T-helper 1 cell treated with Interleukin-12 subunit alpha and Interleukin-12 subunit beta and Interleukin-4 antibody, amounts not matched to agents 30 μg/mL and 1 μg/mL, for 36 hours (primary cell): ENCODE measurements at regions not wholly inside any gene's neighbourhood (a gene's known extent, or its start where the extent isn't known, plus 50 kb on each side); places are given as distances from the start of the nearest gene placed in this dataset.

Source experiments
- H3K27ac Mint-ChIP-seq: one replicate; pipeline ENCODE4 v1.8.0; 2021; ENCODE audit warnings: mild to moderate bottlenecking, mixed read lengths
- H3K27me3 Mint-ChIP-seq: one replicate; pipeline ENCODE4 v1.8.0; 2021; ENCODE audit warnings: low read depth, mixed read lengths
- H3K36me3 Mint-ChIP-seq: one replicate; pipeline ENCODE4 v1.8.0; 2021; ENCODE audit warnings: low read depth, mixed read lengths
- H3K4me1 Mint-ChIP-seq: one replicate; pipeline ENCODE4 v1.8.0; 2021; ENCODE audit warnings: low read depth, mixed read lengths
- H3K4me3 Mint-ChIP-seq: one replicate; pipeline ENCODE4 v1.8.0; 2021; ENCODE audit warnings: mild to moderate bottlenecking, moderate library complexity, mixed read lengths
- H3K9me3 Mint-ChIP-seq: one replicate; pipeline ENCODE4 v1.8.0; 2021; ENCODE audit warnings: mixed read lengths

DNA sequence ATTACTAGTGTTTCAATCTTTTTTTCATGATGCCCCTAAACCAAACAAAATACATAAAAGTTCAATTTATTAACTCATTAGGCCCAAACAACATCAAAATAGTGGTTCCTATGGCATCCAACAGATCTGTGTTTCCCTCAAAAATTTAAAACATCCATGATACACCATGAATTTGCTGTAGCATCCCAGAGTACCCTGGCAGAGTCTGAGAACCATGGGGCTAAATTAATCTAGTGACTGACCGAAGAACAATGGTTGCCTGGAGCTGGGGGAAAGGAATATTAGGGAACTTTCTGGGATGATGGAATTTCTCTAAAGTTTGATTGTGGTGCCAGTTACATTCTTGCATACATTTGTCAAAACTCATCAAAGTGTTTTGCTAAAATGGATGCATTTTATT lies 79.5 kb upstream of the TRIO start:
- no peak overlapping the region for H3K27ac Mint-ChIP-seq
- no peaks in the 10 kb centered on the region for H3K4me1 Mint-ChIP-seq
- H3K9me3 Mint-ChIP-seq = peaks cover 7% of the 10 kb centered on the region
- no peak overlapping the region for H3K4me3 Mint-ChIP-seq
- no peaks in the 10 kb centered on the region for H3K27me3 Mint-ChIP-seq
- H3K36me3 Mint-ChIP-seq = no peaks in the 10 kb centered on the region

GRCh38 chr5:14063138-14063537 lies 80.0 kb upstream of the TRIO start:
- H3K36me3 Mint-ChIP-seq = no peaks in the 10 kb centered on the region
- H3K27ac Mint-ChIP-seq = no peak overlapping the region
- no peaks in the 10 kb centered on the region for H3K4me1 Mint-ChIP-seq
- no peak overlapping the region for H3K4me3 Mint-ChIP-seq
- H3K27me3 Mint-ChIP-seq = no peaks in the 10 kb centered on the region
- peaks cover 7% of the 10 kb centered on the region for H3K9me3 Mint-ChIP-seq

GRCh38 chr5:14062178-14062577 lies 81.0 kb upstream of the TRIO start:
- Mint-ChIP-seq H3K27ac (no peak overlapping the region), H3K27me3 (no peaks in the 10 kb centered on the region), H3K36me3 (no peaks in the 10 kb centered on the region), H3K4me3 (no peak overlapping the region), H3K4me1 (no peaks in the 10 kb centered on the region), H3K9me3 (peaks cover 7% of the 10 kb centered on the region)

- H3K27ac Mint-ChIP-seq = no peak overlapping the region
- H3K4me1 Mint-ChIP-seq = no peaks in the 10 kb centered on the region
- H3K4me3 Mint-ChIP-seq = no peak overlapping the region
- no peaks in the 10 kb centered on the region for H3K27me3 Mint-ChIP-seq
- H3K9me3 Mint-ChIP-seq = peaks cover 7% of the 10 kb centered on the region
- H3K36me3 Mint-ChIP-seq = no peaks in the 10 kb centered on the region
Observed at GRCh38 chr5:14061106-14061505, 82.0 kb upstream of the TRIO start.

DNA sequence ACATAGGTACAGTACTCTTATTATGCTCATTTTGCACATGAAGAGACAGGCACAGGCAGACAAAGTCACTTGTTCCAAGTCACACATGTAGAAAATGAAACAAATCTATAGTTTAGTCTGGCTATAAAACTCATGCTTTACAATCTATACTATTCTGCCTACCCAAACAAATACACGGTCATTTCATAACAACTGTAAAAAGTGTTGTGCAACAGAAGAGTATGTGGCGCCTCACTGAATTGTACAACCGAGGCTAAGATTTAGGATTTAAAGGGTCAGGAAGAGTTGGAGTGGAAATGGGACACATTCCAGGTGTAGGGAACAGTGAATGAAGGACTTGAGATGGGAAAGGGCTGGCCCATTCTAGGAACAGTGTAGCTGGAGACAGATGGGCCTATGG lies 82.9 kb upstream of the TRIO start:
- Mint-ChIP-seq H3K36me3 (no peaks in the 10 kb centered on the region), H3K9me3 (peaks cover 7% of the 10 kb centered on the region), H3K27ac (no peak overlapping the region), H3K4me1 (no peaks in the 10 kb centered on the region), H3K27me3 (no peaks in the 10 kb centered on the region), H3K4me3 (no peak overlapping the region)

DNA sequence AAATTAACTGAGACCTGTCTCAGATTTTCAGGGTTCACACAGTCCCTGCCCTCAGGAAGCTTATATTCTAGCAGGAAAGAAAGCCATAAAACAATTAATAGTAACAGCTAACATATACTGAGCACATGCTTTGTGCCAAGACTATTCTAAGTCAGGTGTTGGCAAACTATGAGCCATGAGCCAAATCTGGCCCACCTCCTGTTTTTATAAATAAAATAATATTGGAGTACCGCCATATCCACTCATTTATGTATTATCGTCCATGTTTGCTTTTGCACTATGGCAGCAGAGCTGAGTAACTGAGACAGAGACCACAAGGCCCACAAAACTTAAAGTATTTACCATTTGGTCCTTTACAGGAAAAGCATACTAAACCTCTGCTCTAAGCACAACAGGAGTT lies 83.3 kb upstream of the TRIO start:
- H3K4me3 Mint-ChIP-seq = no peak overlapping the region
- H3K9me3 Mint-ChIP-seq = peaks cover 7% of the 10 kb centered on the region
- H3K27me3 Mint-ChIP-seq = no peaks in the 10 kb centered on the region
- H3K4me1 Mint-ChIP-seq = no peaks in the 10 kb centered on the region
- no peaks in the 10 kb centered on the region for H3K36me3 Mint-ChIP-seq
- H3K27ac Mint-ChIP-seq = no peak overlapping the region

DNA sequence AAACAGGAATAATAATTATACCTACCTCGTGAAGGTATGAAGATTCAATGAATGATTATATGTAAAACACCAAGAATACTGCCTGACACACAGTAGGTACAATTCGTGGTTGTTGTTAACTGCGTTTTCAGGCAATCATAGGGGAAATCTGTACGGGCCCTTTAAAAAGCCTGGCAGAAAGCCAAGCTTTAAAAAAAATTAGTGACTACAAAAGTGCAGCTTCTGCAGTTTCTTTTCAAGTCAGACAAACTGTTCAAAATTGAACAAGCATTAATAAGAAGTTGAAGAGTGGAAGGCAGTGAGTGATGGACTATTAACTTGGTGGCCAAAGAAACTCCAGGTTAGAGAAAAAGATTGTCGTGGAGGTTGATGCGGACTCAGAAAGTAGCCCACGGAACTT lies 85.9 kb upstream of the TRIO start:
- H3K27ac Mint-ChIP-seq = no peak overlapping the region
- peaks cover 11% of the 10 kb centered on the region for H3K9me3 Mint-ChIP-seq
- no peak overlapping the region for H3K4me3 Mint-ChIP-seq
- H3K4me1 Mint-ChIP-seq = no peaks in the 10 kb centered on the region
- no peaks in the 10 kb centered on the region for H3K27me3 Mint-ChIP-seq
- H3K36me3 Mint-ChIP-seq = no peaks in the 10 kb centered on the region

GRCh38 chr5:14056039-14056438 lies 87.1 kb upstream of the TRIO start:
- H3K27me3 Mint-ChIP-seq = no peaks in the 10 kb centered on the region
- no peak overlapping the region for H3K27ac Mint-ChIP-seq
- H3K36me3 Mint-ChIP-seq = no peaks in the 10 kb centered on the region
- no peak overlapping the region for H3K4me3 Mint-ChIP-seq
- peaks cover 11% of the 10 kb centered on the region for H3K9me3 Mint-ChIP-seq
- H3K4me1 Mint-ChIP-seq = no peaks in the 10 kb centered on the region

DNA sequence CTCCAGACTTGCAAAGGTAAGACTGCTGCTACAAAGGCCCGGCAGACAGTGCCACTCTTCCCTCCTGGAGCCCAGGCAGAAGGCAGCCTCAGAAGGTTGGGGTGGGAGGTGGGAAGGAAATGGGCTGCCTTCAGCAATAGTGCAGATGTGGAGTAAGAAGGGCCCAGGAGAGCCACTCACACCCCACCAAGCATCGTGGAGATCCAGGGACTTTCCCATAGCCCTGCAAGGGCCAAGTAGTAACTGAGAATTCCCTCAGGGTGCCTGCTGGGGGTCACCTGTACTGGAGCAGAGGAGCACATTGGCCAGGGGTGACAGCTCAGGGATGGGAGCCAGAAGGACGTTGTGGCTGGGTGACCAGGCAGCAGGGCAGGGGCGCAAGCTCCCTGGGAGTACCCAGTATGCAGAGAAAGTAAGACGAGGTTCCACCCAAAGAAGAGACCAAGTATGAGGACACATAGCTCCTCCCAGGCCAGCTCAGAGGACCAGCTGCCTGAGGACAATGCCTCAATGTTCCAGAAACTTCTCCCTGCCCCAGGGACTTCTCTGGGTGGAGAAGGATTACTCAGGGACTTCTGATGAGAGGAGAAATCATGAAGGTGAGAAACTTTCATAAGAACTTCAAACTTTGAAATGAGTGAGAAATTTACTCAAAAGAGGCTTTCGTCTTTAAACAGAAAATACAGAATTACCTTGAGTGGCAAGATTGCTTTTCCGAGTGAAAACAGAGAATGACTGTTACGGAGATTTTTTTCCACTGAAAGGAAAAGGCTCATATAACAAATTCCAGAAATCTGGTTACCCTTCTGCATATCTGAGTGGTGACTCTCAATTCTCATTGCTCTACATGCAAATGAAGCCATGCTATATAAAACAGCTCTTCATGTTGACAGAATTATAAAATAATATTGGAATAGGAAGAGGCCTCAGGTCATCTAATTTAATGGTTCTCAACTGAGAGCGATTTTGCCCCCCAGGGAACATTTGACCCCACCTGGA lies 87.9 kb upstream of the TRIO start:
- H3K27me3 Mint-ChIP-seq = no peaks in the 10 kb centered on the region
- H3K27ac Mint-ChIP-seq = no peak overlapping the region

DNA sequence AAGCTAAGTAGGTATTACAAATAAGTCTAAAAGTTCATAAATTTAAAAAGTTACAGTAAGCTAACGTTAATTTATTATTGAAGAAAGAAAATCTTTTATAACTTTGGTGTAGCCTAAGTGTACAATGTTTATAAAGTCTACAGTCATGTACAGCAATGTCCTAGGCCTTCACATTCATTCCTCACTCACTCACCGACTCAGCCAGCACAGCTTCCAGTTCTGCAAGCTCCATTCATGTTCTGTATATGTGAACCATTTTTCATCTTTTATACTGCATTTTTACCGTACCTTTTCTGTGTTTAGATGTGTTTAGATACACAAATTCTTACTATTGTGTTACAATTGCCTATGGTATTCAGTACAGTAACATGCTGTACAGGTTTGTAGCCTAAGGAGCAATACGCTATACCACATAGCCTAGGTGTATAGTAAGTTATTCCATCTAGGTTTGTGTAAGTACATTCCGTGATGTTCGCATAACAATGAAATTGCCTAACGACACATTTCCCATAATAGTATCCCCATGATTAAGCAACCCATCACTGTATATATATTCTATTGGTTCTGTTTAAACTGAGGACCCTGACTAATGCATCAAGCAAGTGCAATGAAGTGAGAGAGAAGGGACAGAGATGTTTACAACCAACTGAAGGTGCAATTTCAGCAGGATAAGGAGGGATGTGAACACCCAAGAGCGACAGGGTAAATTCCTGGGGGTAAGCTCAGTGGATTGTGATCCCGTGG lies 88.9 kb upstream of the TRIO start:
- H3K27ac Mint-ChIP-seq = no peak overlapping the region

More for the DNA sequence above, 87.9 kb upstream of the TRIO start:
- no peaks in the 10 kb centered on the region for H3K36me3 Mint-ChIP-seq
- H3K4me1 Mint-ChIP-seq = no peaks in the 10 kb centered on the region
- H3K4me3 Mint-ChIP-seq = no peak overlapping the region
- H3K9me3 Mint-ChIP-seq = peaks cover 6% of the 10 kb centered on the region

DNA sequence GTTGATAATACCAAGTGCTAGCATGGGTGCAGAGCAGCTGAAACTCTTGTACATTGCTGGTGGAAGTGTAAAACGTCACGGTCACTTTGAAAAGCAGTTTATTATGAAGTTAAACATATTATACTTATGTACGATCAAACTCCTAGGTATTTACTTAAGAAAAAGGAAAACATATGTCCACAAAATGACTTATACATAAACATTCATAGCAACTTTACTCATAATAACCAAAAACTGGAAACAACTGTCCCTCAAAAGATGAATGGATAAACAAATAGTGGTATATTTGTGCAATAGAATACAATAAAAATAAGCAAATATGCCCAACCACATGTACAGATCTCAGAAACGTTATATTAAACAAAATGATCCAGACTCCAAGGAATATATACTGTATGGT lies 92.3 kb upstream of the TRIO start:
- H3K4me3 Mint-ChIP-seq = no peak overlapping the region
- peaks cover 4% of the 10 kb centered on the region for H3K9me3 Mint-ChIP-seq
- no peaks in the 10 kb centered on the region for H3K4me1 Mint-ChIP-seq
- no peak overlapping the region for H3K27ac Mint-ChIP-seq
- H3K27me3 Mint-ChIP-seq = no peaks in the 10 kb centered on the region
- H3K36me3 Mint-ChIP-seq = no peaks in the 10 kb centered on the region

More for the DNA sequence above, 88.9 kb upstream of the TRIO start:
- H3K36me3 Mint-ChIP-seq = no peaks in the 10 kb centered on the region
- no peaks in the 10 kb centered on the region for H3K27me3 Mint-ChIP-seq
- H3K9me3 Mint-ChIP-seq = peaks cover 4% of the 10 kb centered on the region
- no peaks in the 10 kb centered on the region for H3K4me1 Mint-ChIP-seq
- H3K4me3 Mint-ChIP-seq = no peak overlapping the region

- no peaks in the 10 kb centered on the region for H3K4me1 Mint-ChIP-seq
- H3K27ac Mint-ChIP-seq = no peak overlapping the region
- no peaks in the 10 kb centered on the region for H3K27me3 Mint-ChIP-seq
- H3K36me3 Mint-ChIP-seq = no peaks in the 10 kb centered on the region
- no peak overlapping the region for H3K4me3 Mint-ChIP-seq
- no peaks in the 10 kb centered on the region for H3K9me3 Mint-ChIP-seq
Observed at GRCh38 chr5:14048434-14048833, 94.7 kb upstream of the TRIO start.

DNA sequence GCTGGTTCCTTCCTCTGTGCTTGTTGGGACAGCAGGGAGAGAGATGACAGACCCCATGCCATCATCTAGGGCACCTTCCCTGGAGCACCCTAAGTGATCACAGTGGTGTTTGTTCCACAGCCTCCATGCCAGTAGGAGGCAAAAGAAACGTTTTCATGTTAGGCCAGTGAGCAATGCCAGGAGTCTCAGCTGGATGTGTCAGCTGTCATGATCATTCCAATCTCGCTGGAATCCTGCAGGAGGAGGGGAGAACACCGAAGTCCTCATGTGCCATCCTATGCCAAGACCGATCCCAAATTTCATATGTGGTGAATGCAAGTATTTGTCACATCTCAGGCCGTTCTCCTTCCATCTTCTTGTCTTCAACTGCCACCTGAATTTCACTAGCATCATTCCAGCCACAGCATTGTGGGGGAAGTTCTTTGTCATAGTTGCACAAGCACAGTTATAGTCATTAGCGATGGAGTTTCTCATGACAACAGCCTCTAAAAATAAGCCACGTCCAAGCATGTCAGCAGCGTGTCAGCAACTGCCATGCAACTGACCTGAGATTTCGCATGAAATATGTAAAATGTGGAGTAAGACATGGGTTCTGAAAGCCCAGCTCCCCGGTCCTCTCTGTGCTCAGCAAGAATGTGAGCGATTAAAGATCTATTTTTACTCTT lies 97.2 kb upstream of the DNAH5 start:
- no peak overlapping the region for H3K27ac Mint-ChIP-seq
- H3K4me3 Mint-ChIP-seq = no peak overlapping the region
- H3K4me1 Mint-ChIP-seq = no peaks in the 10 kb centered on the region
- no peaks in the 10 kb centered on the region for H3K36me3 Mint-ChIP-seq
- no peaks in the 10 kb centered on the region for H3K9me3 Mint-ChIP-seq
- no peaks in the 10 kb centered on the region for H3K27me3 Mint-ChIP-seq

DNA sequence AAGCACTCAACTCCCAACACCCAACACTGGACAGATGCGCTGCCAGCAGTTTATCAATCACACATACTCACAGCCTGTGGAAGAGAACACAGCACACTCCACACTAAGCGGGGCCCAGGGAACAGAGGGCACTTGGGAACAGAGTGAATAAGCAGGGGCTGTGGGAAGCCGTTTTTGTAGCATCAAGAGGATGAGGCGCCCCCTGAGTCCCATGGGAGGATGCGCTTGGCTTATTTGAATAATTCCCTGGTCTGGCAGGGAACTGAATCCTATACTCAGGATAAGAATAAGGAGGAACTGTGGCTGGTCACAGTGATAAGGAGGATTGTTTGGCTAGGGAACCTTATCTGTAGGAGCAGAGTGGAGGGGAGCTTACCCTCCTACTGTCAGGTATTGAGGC lies 96.1 kb upstream of the DNAH5 start:
- H3K36me3 Mint-ChIP-seq = no peaks in the 10 kb centered on the region
- peaks cover 2% of the 10 kb centered on the region for H3K4me1 Mint-ChIP-seq
- no peak overlapping the region for H3K4me3 Mint-ChIP-seq
- H3K27ac Mint-ChIP-seq = no peak overlapping the region
- H3K27me3 Mint-ChIP-seq = peaks cover 2% of the 10 kb centered on the region
- no peaks in the 10 kb centered on the region for H3K9me3 Mint-ChIP-seq
